Tibial nerve (tissue), 4 donors: ENCODE measurements at regions not wholly inside any gene's neighbourhood (a gene's known extent, or its start where the extent isn't known, plus 50 kb on each side); places are given as distances from the start of the nearest gene placed in this dataset.

Experiments
- DNase-seq, 2 donors: peaks; one replicate each; pipeline ENCODE4 v3.0.0-alpha.2; 2019; ENCODE audit warnings: low spot score in 2 of 2
- H3K27ac ChIP-seq, 4 donors: fragments of 200-600 bp; sonication (generic) in 3 of 4; one replicate each; pipeline ENCODE4 v1.5.1; 2017 to 2019; ENCODE audit warnings: mild to moderate bottlenecking in 1 of 4
- H3K27me3 ChIP-seq, 2 donors: fragments of 200-600 bp; sonication (generic) in 1 of 2; one replicate each; pipeline versions ENCODE4 v1.5.1 to v1.6.0; 2017 to 2019
- H3K36me3 ChIP-seq, 3 donors: fragments of 200-600 bp; sonication (generic); one replicate each; pipeline ENCODE4 v1.5.1; 2018 to 2019
- H3K4me1 ChIP-seq, 4 donors: fragments of 200-600 bp; sonication (generic) in 3 of 4; one replicate each; pipeline ENCODE4 v1.5.1; 2017 to 2019
- H3K4me3 ChIP-seq, 4 donors: fragments of 200-600 bp; sonication (generic) in 3 of 4; one replicate each; pipeline ENCODE4 v1.5.1; 2017 to 2019; ENCODE audit warnings: mild to moderate bottlenecking in 1 of 4, moderate library complexity in 1 of 4
- H3K9me3 ChIP-seq, 4 donors: fragments of 200-600 bp; sonication (generic) in 3 of 4; one replicate each; pipeline ENCODE4 v1.5.1; 2017 to 2019
- EP300 ChIP-seq, 2 donors: sonication (generic); formaldehyde crosslinking; IDR thresholded peaks; one replicate each; pipeline ENCODE4 v1.6.1; 2017; ENCODE audit warnings: antibody characterized with exemption in 2 of 2, mild to moderate bottlenecking in 1 of 2
- POLR2A ChIP-seq, 2 donors: fragments of 450-650 bp; IDR thresholded peaks; one replicate each; pipeline ENCODE4 v1.6.1; 2017; ENCODE audit warnings: antibody characterized with exemption in 2 of 2, mild to moderate bottlenecking in 2 of 2, moderate library complexity in 2 of 2
- WGBS, 2 donors: methylation state at CpG; one replicate each; pipeline ENCODE4 v1.1.5; 2018; 5-methylcytosine and 5-hydroxymethylcytosine counted together
- TF ChIP-seq, protein P1 (sequence below), 5 experiments: fragments of 200-600 bp in 3 of 5; fragments of 450-650 bp in 2 of 5; sonication (generic) in 3 of 5; IDR thresholded peaks; one replicate each; pipeline ENCODE4 v1.5.1; 2016 to 2019; ENCODE audit warnings: antibody characterized with exemption in 5 of 5, mild to moderate bottlenecking in 3 of 5, moderate library complexity in 2 of 5

DNA sequence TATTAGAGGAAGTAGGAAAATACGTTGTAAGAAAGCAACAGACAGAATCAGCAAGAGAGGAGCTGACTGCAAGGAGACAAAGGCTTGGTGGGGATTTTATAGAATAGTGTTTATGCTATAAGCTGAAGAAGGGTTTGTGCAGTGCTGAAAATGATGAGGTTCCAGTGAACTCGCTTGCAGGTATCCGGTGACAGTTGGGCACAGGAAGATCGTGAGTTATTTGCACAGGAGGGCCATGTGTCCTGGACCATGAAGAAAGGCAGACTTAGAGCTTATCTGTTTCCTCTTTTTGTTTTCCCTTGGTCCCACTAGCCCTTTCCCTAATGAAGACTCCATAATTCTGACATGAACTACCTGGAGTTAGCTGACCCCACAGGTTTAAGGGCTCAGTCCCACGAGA, 61.4 kb downstream of the NXNL2 start:
- H3K36me3 ChIP-seq, result no peaks in the 10 kb centered on the region
- 60 to 67% methylated on average over 5 of the region's 5 CpGs for WGBS, 2 donors
- H3K4me3 ChIP-seq, result no peak overlapping the region
- no peak overlapping the region for H3K27ac ChIP-seq
- no peaks in the 10 kb centered on the region for H3K4me1 ChIP-seq
- TF ChIP-seq, protein P1, sequence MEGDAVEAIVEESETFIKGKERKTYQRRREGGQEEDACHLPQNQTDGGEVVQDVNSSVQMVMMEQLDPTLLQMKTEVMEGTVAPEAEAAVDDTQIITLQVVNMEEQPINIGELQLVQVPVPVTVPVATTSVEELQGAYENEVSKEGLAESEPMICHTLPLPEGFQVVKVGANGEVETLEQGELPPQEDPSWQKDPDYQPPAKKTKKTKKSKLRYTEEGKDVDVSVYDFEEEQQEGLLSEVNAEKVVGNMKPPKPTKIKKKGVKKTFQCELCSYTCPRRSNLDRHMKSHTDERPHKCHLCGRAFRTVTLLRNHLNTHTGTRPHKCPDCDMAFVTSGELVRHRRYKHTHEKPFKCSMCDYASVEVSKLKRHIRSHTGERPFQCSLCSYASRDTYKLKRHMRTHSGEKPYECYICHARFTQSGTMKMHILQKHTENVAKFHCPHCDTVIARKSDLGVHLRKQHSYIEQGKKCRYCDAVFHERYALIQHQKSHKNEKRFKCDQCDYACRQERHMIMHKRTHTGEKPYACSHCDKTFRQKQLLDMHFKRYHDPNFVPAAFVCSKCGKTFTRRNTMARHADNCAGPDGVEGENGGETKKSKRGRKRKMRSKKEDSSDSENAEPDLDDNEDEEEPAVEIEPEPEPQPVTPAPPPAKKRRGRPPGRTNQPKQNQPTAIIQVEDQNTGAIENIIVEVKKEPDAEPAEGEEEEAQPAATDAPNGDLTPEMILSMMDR (IDR thresholded peaks at IDR 0.05), result no peak
- TF ChIP-seq EP300 (IDR thresholded peaks at IDR 0.05) (no peak), POLR2A (IDR thresholded peaks at IDR 0.05) (no peak)
- DNase-seq, result no peak
- no peaks in the 10 kb centered on the region for H3K9me3 ChIP-seq
- H3K27me3 ChIP-seq, result no peaks in the 10 kb centered on the region

DNA sequence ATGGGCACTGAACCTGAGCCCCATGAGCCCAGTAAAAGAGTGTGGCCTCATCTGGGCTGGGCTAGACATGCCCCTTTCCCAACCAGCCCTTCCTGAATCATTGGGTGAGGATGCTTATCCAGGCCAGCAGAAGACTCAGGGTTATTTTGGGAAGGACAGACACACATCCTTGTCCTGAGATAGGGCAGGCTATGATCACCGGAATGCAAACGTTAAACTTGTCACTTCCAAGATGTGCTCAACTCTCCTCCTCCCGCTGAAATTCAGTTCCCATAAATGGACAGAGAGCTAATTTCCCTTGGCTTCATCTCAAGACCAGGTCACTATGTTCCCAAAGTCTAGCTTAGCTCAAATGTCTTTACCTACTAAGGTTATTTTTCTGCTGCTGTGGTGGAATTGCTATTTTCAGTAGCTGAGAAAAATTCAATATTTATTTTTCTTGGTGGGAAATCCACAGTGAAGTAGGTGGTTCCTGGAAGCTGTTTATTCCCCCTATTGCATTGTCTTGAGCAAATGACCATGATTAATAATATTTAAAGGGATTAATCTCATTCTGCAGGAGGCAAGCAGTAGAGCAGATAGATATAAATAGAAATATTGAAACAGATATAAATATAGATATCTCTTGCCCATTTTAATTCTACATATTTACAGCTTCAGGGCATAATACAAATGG, 70.0 kb downstream of the NXNL2 start:
- no peak for DNase-seq
- 55 to 56% methylated on average over 3 of the region's 3 CpGs for WGBS, 2 donors

DNA sequence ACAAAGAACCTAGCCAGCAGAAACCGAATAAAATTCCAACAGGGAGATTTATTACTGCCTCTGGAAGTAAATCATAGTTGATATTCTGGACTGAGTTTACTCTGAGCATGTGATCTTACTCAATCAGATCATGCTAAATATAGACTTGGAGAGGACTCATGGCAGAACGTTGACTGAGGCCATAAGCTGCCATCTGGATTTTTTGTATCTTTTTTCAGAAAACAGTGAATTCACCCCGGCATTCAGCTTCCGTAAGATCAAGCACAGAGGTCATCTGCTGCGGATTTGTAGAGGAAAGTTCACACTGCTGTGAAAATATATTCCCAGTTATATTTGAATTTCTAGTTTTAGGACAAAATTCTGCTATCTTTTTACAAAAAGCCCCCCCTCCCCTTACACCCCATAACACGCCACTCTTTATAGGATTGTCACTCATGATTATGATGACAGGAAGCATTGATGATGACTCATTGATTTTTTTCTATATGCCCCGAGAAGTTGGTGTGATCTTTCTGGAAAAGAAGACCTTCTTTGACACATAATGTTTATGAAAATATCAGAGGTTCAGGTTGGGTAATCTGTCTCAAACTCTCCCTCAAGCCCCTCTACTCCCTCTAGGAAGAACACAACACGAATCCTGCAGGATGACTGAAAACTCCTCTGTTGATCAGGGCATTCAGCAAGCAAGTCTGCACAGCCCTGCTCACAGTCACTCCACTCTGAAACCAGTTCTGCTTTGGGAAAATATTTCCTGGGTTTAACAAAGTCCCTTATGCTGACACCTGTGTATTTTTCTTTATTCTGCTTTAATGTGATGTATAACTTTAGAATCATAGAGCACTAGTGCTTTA, 70.8 kb downstream of the NXNL2 start:
- TF ChIP-seq, protein P1 (IDR thresholded peaks at IDR 0.05), result no peak
- TF ChIP-seq POLR2A (IDR thresholded peaks at IDR 0.05), result no peak
- TF ChIP-seq EP300 (IDR thresholded peaks at IDR 0.05), result peak; percentile 23 to 28
- H3K27ac ChIP-seq, result peak overlapping the region in 2 of 4 donors; percentile 3 to 32
- H3K9me3 ChIP-seq, result no peaks in the 10 kb centered on the region
- no peak overlapping the region for H3K4me3 ChIP-seq
- 11 to 18% methylated on average over 8 of the region's 8 CpGs for WGBS, 2 donors
- no peak for DNase-seq
- peaks cover 0 to 16% (median 4%) of the 10 kb centered on the region in 4 donors for H3K4me1 ChIP-seq
- H3K27me3 ChIP-seq, result no peaks in the 10 kb centered on the region
- H3K36me3 ChIP-seq, result no peaks in the 10 kb centered on the region

More for the DNA sequence above, 70.0 kb downstream of the NXNL2 start:
- Histone ChIP-seq H3K9me3 (no peaks in the 10 kb centered on the region), H3K27me3 (no peaks in the 10 kb centered on the region), H3K4me1 (peaks cover 0 to 16% (median 4%) of the 10 kb centered on the region in 4 donors), H3K4me3 (no peak overlapping the region), H3K27ac (peak overlapping the region in 2 of 4 donors; percentile 3 to 34), H3K36me3 (no peaks in the 10 kb centered on the region)
- TF ChIP-seq EP300 (IDR thresholded peaks at IDR 0.05), result no peak
- TF ChIP-seq POLR2A (IDR thresholded peaks at IDR 0.05), result no peak
- TF ChIP-seq, protein P1 (IDR thresholded peaks at IDR 0.05), result no peak

DNA sequence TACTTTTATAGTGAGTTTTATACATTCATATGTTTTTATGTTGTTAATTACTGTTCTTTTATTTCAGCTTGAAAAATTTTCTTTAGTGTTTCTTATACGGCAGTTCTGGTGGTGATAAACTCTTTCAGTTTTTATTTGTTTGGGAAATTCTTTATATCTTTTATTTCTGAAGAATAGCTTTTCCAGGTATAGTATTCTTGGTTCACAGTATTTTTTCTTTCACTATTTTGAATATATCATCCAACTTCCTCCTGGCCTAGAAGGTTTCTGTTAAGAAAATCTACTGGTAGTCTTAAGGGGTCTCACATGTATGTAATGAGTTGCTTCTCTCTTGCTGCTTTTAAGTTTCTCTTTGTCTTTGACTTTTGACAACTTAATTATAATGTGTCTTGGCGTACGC, 79.4 kb downstream of the NXNL2 start:
- H3K9me3 ChIP-seq, result peaks cover 0 to 58% (median 12%) of the 10 kb centered on the region in 4 donors
- TF ChIP-seq EP300 (IDR thresholded peaks at IDR 0.05) (no peak), POLR2A (IDR thresholded peaks at IDR 0.05) (no peak)
- TF ChIP-seq, protein P1 (IDR thresholded peaks at IDR 0.05), result no peak
- no peak for DNase-seq

DNA sequence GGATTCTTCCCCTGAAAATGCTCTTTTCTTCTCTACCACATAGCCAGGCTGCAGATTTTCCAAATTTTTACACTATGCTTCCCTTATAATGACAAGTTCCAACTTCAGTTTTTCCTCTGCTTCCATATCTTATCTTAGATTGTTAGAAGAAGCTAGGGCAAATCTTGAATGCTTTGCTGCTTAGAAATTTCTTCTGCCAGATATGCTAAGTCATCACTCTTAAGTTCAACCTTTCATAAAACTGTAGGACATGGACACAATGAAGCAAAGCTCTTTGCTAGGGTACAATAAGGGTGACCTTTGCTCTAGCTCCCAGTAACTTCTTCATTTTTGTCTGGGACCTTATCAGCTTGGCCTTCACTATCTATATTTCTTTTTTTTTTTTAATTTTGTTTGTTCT, 88.7 kb downstream of the NXNL2 start:
- Histone ChIP-seq H3K27ac (no peak overlapping the region), H3K9me3 (no peaks in the 10 kb centered on the region), H3K27me3 (no peaks in the 10 kb centered on the region), H3K4me3 (no peak overlapping the region), H3K36me3 (no peaks in the 10 kb centered on the region), H3K4me1 (no peaks in the 10 kb centered on the region)
- no peak for DNase-seq
- TF ChIP-seq EP300 (IDR thresholded peaks at IDR 0.05), result no peak
- TF ChIP-seq, protein P1 (IDR thresholded peaks at IDR 0.05), result no peak
- no peak for TF ChIP-seq POLR2A (IDR thresholded peaks at IDR 0.05)

More for the DNA sequence above, 79.4 kb downstream of the NXNL2 start:
- Histone ChIP-seq H3K4me3 (no peak overlapping the region), H3K4me1 (no peaks in the 10 kb centered on the region), H3K36me3 (no peaks in the 10 kb centered on the region), H3K27me3 (no peaks in the 10 kb centered on the region), H3K27ac (no peak overlapping the region)
- WGBS, 2 donors, result 97 to 98% methylated on average over 3 of the region's 3 CpGs
